NCI-H1694 treated with DMSO at 0.1 percent for 48 hours (cell line): ENCODE measurements at regions not wholly inside any gene's neighbourhood (a gene's known extent, or its start where the extent isn't known, plus 50 kb on each side); places are given as distances from the start of the nearest gene placed in this dataset.
"Not testable (repeated sequence)": the region's sequence is repeated elsewhere in the genome, so short reads cannot be mapped to it uniquely, and the experiment has no call there.

Source experiments
- DNase-seq: peaks from one replicate; lab custom pipeline; 2025; lab: John Stamatoyannopoulos, UW

- not testable (repeated sequence) for DNase-seq
Measured at GRCh38 chr6:147651-148050, 144.6 kb upstream of the DUSP22 start.

DNA sequence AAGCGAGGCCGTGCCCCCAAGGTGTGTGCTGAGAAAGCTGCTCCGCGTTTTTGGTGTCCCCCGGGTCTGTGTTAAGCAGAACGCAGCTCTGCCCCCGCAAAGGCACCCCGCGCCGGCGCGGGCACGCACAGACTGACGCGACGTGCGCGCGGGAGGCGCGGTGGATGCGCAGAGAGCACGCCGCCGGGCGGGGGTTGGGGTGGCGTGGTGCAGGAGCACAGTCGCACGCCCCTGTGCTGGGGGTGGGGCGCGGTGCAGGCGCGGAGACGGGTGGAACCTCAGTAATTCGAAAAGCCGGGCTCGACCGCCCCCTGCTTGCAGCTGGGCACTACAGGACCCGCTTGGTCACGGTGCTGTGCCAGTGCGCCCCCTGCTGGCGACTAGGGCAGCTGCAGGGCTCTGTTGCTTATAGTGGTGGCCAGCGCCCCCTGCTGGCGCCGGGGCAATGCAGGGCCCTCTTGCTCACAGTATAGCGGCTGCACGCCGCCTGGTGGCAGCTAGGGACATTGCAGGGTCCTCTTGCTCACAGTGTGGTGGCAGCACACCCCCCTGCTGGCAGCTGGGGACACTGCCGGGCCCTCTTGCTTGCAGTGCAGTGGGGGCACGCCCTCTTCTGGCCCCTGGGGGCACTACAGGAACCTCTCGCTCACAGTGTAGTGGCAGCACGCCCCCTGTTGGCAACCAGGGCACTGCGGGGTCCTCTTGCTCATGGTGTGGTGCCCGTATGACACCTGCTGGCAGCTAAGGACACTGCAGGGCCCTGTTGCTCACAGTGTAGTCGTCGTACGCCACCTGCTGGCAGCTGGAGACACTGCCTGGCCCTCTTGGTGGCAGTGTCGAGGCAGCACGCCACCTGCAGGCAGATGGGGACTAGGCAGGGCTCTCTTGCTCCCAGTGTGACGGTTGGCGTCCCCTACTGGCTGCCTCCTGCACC is 144.0 kb upstream of the DUSP22 start:
- DNase-seq = not testable (repeated sequence)

GRCh38 chr6:150147-150546 is 142.1 kb upstream of the DUSP22 start:
- not testable (repeated sequence) for DNase-seq

DNA sequence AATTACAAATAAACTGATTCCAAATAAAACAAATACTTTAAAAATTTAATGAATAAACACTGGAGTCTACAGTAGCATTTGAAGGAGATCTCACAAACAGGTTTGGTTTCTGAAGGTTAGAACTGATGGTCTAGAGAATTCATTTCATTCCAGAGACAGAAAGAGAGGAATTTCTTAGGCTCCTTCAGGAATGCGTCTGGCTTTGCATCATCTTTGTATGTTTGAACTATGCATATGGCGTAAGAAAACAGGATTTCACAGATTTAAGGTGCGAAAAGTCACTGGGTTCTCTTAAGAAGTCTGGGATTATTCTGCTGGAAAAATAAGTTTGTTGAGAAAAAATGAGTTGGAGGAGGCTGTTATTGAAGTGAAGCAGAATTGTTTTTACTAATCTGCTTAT is 139.9 kb upstream of the DUSP22 start:
- DNase-seq = not testable (repeated sequence)

- not testable (repeated sequence) for DNase-seq
Measured at GRCh38 chr6:153026-153425, 139.3 kb upstream of the DUSP22 start.

GRCh38 chr6:153867-154266 is 138.4 kb upstream of the DUSP22 start:
- not testable (repeated sequence) for DNase-seq

GRCh38 chr6:154321-155092 is 137.8 kb upstream of the DUSP22 start:
- DNase-seq = not testable (repeated sequence)

DNA sequence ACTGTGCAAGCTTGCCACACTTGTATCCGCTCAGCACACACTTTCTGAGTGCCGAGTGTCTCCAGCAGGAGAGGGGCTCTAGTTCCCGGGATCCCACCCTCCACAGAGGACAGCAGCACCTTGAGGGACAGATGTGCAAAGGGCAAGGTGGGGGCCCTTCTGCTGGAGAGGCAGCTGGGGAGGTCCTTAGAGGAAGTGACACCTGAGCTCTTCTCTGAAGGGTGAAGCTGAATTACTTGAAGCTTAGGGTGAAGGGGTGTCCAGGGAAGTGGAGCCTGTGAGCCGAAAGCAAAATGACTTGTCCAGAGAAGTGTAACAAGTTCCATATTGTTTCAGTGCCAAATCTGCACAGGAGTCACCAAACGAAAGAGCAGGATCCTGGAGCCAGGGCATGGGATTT is 136.3 kb upstream of the DUSP22 start:
- DNase-seq = no peak

GRCh38 chr6:156441-157140 is 135.7 kb upstream of the DUSP22 start:
- DNase-seq = not testable (repeated sequence)

- DNase-seq = not testable (repeated sequence)
Measured at GRCh38 chr6:157176-157575, 135.1 kb upstream of the DUSP22 start.

GRCh38 chr6:161657-162056 is 130.6 kb upstream of the DUSP22 start:
- not testable (repeated sequence) for DNase-seq

DNA sequence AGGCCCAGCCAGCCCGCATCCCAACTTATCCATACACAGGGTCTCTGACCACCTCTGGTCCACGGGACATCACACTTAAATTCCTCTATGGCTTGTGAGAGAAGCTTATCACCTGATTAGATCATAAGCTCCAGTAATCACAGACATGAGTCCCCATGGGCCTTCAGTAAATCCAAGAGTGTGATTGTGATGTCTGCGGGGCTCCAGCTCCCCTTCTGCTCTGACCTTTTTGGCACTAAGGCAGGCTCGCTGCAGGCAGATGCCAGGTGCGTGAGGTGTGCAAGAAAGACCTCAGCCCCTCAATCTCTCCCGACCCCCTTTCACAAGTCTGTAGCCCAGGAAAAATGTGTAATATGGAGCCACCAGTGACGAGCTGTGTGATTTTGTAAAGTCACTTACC is 127.6 kb upstream of the DUSP22 start:
- DNase-seq = no peak

- no peak for DNase-seq
Measured at GRCh38 chr6:165263-165662, 127.0 kb upstream of the DUSP22 start.

DNA sequence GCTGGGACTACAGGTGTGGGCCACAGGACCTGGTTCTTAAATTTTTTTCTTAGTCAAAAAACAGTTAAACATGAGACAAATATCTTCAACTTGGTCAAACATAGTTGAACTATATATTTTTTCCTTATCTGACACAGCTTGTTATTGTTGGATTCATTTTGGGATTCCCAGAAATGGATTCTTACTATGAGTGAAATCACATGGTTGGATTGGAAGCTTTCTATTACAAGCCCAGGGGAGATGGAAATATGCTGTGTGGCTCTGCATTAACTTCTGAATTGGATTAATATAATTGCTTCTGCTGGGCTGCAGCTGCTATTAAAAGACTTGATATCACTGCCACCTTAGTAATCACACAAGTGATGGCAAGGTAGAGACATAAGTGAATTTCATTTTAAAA is 126.4 kb upstream of the DUSP22 start:
- no peak for DNase-seq

GRCh38 chr6:168865-169455 is 123.3 kb upstream of the DUSP22 start:
- peak; percentile 19 for DNase-seq

DNA sequence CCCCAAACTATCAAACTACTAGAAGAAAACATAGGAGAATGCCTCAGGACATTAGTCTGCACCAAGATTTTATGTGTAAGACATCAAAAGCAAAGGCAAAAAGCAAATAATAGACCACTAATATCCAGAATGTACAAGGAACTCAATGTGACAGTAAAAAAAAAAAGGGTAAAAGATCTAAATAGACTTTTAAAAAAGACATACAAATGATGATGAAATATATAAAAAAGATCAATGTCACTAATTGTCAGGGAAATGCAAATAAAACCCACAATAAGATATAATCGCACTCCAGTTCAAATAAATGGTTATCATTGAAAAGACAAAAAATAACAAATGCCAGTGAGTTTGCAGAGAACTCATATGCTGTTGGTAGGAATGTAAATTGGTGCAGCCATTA is 118.3 kb upstream of the DUSP22 start:
- no peak for DNase-seq

DNA sequence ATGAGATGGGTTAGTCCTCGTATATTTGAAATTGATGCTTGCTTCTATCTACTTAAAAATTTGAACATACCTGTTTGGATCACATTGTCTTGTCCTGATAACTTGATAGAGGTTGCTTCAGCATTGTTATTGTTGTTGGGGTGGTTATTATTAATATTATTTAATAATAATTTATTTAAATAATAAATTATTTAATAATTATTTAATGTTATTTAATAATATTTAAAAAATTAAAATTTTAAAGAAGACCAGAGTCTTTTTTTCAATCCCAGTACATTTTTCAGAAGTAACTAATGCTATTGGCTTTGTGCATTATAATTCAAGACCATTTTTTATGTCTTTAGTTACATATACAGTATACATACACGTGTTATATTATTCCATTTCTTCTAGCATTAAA is 116.6 kb upstream of the DUSP22 start:
- no peak for DNase-seq

DNA sequence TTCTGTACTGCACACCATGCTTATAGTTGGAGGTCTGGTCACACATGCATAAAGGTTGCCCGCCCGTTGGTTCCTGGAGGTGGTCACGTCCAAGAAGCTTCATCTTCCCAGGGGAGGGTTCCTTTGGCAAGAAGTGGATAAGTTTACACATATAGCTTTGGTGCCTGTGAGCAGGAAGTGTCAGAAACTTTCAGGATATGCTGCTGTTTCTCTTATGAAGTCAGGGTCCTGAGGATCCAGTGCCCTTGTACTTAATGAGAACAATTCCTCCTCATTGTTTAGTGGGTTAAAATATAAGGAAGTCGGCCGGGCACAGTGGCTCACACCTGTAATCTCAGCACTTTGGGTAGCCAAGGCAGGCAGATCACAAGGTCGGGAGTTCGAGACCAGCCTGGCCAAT is 115.5 kb upstream of the DUSP22 start:
- no peak for DNase-seq

GRCh38 chr6:178119-178518 is 114.2 kb upstream of the DUSP22 start:
- no peak for DNase-seq

DNA sequence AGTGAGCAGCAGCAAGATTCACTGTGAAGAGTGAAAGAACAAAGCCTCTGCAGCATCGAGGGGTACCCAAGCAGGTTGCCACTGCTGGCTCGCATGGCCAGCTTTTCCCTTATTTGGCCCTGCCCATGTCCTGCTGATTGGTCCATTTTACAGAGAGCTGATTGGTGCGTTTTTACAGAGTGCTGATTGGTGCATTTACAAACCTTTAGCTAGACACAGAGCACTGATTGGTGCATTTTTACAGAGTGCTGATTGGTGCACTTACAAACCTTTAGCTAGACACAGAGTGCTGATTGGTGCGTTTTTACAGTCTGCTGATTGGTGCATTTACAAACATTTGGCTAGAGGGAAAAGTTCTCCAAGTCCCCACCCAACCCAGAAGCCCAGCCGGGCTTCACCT is 113.4 kb upstream of the DUSP22 start:
- not testable (repeated sequence) for DNase-seq

GRCh38 chr6:179340-179950 is 112.8 kb upstream of the DUSP22 start:
- no peak for DNase-seq
